ENCODE measurements at regions not wholly inside any gene's neighbourhood (a gene's known extent, or its start where the extent isn't known, plus 50 kb on each side); places are given as distances from the start of the nearest gene placed in this dataset.

DNA sequence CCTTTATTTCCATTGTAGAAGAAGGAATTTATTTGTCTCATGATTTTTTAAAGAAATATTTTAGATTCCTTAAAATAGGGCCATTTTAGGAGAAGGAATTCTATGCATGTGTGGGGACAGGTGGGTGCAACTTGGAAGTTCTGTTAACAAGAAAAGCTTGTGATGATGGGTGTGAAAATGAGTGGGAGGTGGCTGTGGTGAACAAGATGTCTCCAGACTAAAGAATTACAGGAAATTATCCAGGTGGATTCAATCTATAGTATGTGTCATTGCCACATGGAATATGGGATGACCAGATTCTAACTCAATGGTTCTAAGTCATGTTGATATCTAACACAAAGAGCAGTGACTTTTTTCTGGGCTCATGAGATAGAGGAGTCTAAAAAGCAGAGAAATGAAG, 229.6 kb upstream of the IGFBP3 start (continued):
- TF ChIP-seq, protein P1, sequence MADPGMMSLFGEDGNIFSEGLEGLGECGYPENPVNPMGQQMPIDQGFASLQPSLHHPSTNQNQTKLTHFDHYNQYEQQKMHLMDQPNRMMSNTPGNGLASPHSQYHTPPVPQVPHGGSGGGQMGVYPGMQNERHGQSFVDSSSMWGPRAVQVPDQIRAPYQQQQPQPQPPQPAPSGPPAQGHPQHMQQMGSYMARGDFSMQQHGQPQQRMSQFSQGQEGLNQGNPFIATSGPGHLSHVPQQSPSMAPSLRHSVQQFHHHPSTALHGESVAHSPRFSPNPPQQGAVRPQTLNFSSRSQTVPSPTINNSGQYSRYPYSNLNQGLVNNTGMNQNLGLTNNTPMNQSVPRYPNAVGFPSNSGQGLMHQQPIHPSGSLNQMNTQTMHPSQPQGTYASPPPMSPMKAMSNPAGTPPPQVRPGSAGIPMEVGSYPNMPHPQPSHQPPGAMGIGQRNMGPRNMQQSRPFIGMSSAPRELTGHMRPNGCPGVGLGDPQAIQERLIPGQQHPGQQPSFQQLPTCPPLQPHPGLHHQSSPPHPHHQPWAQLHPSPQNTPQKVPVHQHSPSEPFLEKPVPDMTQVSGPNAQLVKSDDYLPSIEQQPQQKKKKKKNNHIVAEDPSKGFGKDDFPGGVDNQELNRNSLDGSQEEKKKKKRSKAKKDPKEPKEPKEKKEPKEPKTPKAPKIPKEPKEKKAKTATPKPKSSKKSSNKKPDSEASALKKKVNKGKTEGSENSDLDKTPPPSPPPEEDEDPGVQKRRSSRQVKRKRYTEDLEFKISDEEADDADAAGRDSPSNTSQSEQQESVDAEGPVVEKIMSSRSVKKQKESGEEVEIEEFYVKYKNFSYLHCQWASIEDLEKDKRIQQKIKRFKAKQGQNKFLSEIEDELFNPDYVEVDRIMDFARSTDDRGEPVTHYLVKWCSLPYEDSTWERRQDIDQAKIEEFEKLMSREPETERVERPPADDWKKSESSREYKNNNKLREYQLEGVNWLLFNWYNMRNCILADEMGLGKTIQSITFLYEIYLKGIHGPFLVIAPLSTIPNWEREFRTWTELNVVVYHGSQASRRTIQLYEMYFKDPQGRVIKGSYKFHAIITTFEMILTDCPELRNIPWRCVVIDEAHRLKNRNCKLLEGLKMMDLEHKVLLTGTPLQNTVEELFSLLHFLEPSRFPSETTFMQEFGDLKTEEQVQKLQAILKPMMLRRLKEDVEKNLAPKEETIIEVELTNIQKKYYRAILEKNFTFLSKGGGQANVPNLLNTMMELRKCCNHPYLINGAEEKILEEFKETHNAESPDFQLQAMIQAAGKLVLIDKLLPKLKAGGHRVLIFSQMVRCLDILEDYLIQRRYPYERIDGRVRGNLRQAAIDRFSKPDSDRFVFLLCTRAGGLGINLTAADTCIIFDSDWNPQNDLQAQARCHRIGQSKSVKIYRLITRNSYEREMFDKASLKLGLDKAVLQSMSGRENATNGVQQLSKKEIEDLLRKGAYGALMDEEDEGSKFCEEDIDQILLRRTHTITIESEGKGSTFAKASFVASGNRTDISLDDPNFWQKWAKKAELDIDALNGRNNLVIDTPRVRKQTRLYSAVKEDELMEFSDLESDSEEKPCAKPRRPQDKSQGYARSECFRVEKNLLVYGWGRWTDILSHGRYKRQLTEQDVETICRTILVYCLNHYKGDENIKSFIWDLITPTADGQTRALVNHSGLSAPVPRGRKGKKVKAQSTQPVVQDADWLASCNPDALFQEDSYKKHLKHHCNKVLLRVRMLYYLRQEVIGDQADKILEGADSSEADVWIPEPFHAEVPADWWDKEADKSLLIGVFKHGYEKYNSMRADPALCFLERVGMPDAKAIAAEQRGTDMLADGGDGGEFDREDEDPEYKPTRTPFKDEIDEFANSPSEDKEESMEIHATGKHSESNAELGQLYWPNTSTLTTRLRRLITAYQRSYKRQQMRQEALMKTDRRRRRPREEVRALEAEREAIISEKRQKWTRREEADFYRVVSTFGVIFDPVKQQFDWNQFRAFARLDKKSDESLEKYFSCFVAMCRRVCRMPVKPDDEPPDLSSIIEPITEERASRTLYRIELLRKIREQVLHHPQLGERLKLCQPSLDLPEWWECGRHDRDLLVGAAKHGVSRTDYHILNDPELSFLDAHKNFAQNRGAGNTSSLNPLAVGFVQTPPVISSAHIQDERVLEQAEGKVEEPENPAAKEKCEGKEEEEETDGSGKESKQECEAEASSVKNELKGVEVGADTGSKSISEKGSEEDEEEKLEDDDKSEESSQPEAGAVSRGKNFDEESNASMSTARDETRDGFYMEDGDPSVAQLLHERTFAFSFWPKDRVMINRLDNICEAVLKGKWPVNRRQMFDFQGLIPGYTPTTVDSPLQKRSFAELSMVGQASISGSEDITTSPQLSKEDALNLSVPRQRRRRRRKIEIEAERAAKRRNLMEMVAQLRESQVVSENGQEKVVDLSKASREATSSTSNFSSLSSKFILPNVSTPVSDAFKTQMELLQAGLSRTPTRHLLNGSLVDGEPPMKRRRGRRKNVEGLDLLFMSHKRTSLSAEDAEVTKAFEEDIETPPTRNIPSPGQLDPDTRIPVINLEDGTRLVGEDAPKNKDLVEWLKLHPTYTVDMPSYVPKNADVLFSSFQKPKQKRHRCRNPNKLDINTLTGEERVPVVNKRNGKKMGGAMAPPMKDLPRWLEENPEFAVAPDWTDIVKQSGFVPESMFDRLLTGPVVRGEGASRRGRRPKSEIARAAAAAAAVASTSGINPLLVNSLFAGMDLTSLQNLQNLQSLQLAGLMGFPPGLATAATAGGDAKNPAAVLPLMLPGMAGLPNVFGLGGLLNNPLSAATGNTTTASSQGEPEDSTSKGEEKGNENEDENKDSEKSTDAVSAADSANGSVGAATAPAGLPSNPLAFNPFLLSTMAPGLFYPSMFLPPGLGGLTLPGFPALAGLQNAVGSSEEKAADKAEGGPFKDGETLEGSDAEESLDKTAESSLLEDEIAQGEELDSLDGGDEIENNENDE (IDR thresholded peaks at IDR 0.05; ENCODE audit: insufficient replicate concordance, low read length), result no peak

Data from H1 (cell line).